Esophagus mucosa (tissue), 1 donor: ENCODE measurements at regions not wholly inside any gene's neighbourhood (a gene's known extent, or its start where the extent isn't known, plus 50 kb on each side); places are given as distances from the start of the nearest gene placed in this dataset.
"Not testable (repeated sequence)": the region's sequence is repeated elsewhere in the genome, so short reads cannot be mapped to it uniquely, and the experiment has no call there.

Experiments used
- ATAC-seq: fragments of 200-7000 bp; cut with Tn5 transposase; one replicate; pipeline ENCODE4 v1.9.1; 2020
- donor health status: DM: yes; HTN: yes; CAD: no.

GRCh38 chr1:60913708-60914107 is 168.7 kb upstream of the NFIA start:
- not testable (repeated sequence) for ATAC-seq

GRCh38 chr1:60913039-60913438 is 169.3 kb upstream of the NFIA start:
- ATAC-seq: no peak

- ATAC-seq: no peak
Observed at GRCh38 chr1:60911966-60912697, 170.2 kb upstream of the NFIA start.

GRCh38 chr1:60908159-60908558 is 174.2 kb upstream of the NFIA start:
- ATAC-seq: no peak

GRCh38 chr1:60906526-60906925 is 175.8 kb upstream of the NFIA start:
- no peak for ATAC-seq

GRCh38 chr1:60906039-60906438 is 176.3 kb upstream of the NFIA start:
- no peak for ATAC-seq

GRCh38 chr1:60904099-60904851 is 178.1 kb upstream of the NFIA start:
- no peak for ATAC-seq

GRCh38 chr1:60903591-60903990 is 178.8 kb upstream of the NFIA start:
- ATAC-seq: no peak

- ATAC-seq: no peak
Observed at GRCh38 chr1:60899464-60899863, 182.9 kb upstream of the NFIA start.

GRCh38 chr1:60898987-60899386 is 183.4 kb upstream of the NFIA start:
- ATAC-seq: no peak

GRCh38 chr1:60898413-60898812 is 183.9 kb upstream of the NFIA start:
- ATAC-seq: no peak

GRCh38 chr1:60896701-60897363 is 185.5 kb upstream of the NFIA start:
- no peak for ATAC-seq

- ATAC-seq: no peak
Observed at GRCh38 chr1:60895701-60896100, 186.7 kb upstream of the NFIA start.

- ATAC-seq: no peak
Observed at GRCh38 chr1:60895252-60895651, 187.1 kb upstream of the NFIA start.

GRCh38 chr1:60894741-60895140 is 187.6 kb upstream of the NFIA start:
- no peak for ATAC-seq

- no peak for ATAC-seq
Observed at GRCh38 chr1:60894130-60894529, 188.2 kb upstream of the NFIA start.

- no peak for ATAC-seq
Observed at GRCh38 chr1:60893136-60893930, 189.0 kb upstream of the NFIA start.

- no peak for ATAC-seq
Observed at GRCh38 chr1:60891765-60892164, 190.6 kb upstream of the NFIA start.

GRCh38 chr1:60891281-60891680 is 191.1 kb upstream of the NFIA start:
- ATAC-seq: no peak

- ATAC-seq: no peak
Observed at GRCh38 chr1:60890664-60891063, 191.7 kb upstream of the NFIA start.

GRCh38 chr1:60889709-60890108 is 192.7 kb upstream of the NFIA start:
- no peak for ATAC-seq

GRCh38 chr1:60888126-60888525 is 194.2 kb upstream of the NFIA start:
- no peak for ATAC-seq

- ATAC-seq: no peak
Observed at GRCh38 chr1:60886793-60887331, 195.5 kb upstream of the NFIA start.
